ENCODE measurements at regions not wholly inside any gene's neighbourhood (a gene's known extent, or its start where the extent isn't known, plus 50 kb on each side); places are given as distances from the start of the nearest gene placed in this dataset.

GRCh38 chr3:66756468-66757036 is 241.6 kb upstream of the KBTBD8 start:
- Histone ChIP-seq H3K36me3 (no peaks in the 10 kb centered on the region), H3K27ac (no peak overlapping the region), H3K9me3 (no peaks in the 10 kb centered on the region), H3K4me1 (no peaks in the 10 kb centered on the region), H3K4me3 (no peak overlapping the region), H3K27me3 (no peaks in the 10 kb centered on the region)
- DNase-seq (ENCODE audit: extremely low spot score in 2 of 2), result no peak
- intact Hi-C loops (cut with DNase I), result no loop called here
- TF ChIP-seq POLR2A (IDR thresholded peaks at IDR 0.05) (no peak), POLR2AphosphoS5 (IDR thresholded peaks at IDR 0.05; ENCODE audit: insufficient read depth in 1 of 2, low read depth in 1 of 2) (no peak)
- TF ChIP-seq, protein P1, sequence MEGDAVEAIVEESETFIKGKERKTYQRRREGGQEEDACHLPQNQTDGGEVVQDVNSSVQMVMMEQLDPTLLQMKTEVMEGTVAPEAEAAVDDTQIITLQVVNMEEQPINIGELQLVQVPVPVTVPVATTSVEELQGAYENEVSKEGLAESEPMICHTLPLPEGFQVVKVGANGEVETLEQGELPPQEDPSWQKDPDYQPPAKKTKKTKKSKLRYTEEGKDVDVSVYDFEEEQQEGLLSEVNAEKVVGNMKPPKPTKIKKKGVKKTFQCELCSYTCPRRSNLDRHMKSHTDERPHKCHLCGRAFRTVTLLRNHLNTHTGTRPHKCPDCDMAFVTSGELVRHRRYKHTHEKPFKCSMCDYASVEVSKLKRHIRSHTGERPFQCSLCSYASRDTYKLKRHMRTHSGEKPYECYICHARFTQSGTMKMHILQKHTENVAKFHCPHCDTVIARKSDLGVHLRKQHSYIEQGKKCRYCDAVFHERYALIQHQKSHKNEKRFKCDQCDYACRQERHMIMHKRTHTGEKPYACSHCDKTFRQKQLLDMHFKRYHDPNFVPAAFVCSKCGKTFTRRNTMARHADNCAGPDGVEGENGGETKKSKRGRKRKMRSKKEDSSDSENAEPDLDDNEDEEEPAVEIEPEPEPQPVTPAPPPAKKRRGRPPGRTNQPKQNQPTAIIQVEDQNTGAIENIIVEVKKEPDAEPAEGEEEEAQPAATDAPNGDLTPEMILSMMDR (IDR thresholded peaks at IDR 0.05), result no peak

DNA sequence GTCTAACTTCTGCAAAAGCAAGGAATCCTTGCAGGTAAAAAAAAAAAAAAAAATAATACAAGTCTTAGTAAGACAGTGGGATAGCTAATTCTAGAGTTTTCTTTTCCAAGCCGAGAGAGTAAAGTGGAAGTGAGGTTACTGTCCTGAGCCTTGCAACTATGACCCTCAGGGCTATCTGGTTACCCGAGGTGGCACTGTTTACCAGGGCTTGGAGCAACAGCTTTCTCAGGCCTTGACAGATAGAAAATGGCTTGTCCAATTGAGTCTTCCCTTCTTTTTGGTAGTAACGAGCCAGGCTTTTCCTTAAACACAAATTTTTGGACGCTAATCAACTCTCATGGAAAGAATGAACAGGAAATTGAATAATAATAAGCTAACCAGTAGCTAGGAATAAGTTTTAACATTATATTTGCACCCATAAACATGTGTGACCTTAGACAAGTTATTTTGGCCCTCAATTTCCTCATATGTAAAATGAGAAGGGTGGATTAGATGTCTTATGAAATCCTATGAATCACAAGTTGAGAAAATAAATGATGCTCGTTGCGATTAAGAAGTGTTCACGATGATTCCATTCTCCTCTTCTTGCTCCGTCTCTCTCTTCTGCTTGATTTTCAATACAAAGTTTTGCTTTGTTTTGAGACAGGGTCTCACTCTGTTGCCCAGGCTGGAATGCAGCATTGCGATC is 236.9 kb upstream of the KBTBD8 start:
- Histone ChIP-seq H3K27ac (no peak overlapping the region), H3K27me3 (no peaks in the 10 kb centered on the region), H3K36me3 (no peaks in the 10 kb centered on the region), H3K4me3 (no peak overlapping the region), H3K9me3 (no peaks in the 10 kb centered on the region), H3K4me1 (peaks cover 13% of the 10 kb centered on the region)
- TF ChIP-seq POLR2A (IDR thresholded peaks at IDR 0.05) (no peak), POLR2AphosphoS5 (IDR thresholded peaks at IDR 0.05; ENCODE audit: insufficient read depth in 1 of 2, low read depth in 1 of 2) (no peak)
- TF ChIP-seq, protein P1 (IDR thresholded peaks at IDR 0.05), result no peak
- intact Hi-C loops (cut with DNase I), result no loop called here
- DNase-seq (ENCODE audit: extremely low spot score in 2 of 2), result no peak

GRCh38 chr3:66762916-66763693 is 235.0 kb upstream of the KBTBD8 start:
- no peaks in the 10 kb centered on the region for H3K9me3 ChIP-seq
- peak in 1 of 2 donors; percentile 93 for DNase-seq (ENCODE audit: extremely low spot score in 2 of 2)
- H3K4me3 ChIP-seq, result no peak overlapping the region
- H3K27me3 ChIP-seq, result no peaks in the 10 kb centered on the region
- TF ChIP-seq POLR2AphosphoS5 (IDR thresholded peaks at IDR 0.05; ENCODE audit: insufficient read depth in 1 of 2, low read depth in 1 of 2), result peak; percentile 22 to 74
- no peak for TF ChIP-seq POLR2A (IDR thresholded peaks at IDR 0.05)
- H3K27ac ChIP-seq, result no peak overlapping the region
- peaks cover 13% of the 10 kb centered on the region for H3K4me1 ChIP-seq
- no peaks in the 10 kb centered on the region for H3K36me3 ChIP-seq
- intact Hi-C loops (cut with DNase I), result no loop called here

DNA sequence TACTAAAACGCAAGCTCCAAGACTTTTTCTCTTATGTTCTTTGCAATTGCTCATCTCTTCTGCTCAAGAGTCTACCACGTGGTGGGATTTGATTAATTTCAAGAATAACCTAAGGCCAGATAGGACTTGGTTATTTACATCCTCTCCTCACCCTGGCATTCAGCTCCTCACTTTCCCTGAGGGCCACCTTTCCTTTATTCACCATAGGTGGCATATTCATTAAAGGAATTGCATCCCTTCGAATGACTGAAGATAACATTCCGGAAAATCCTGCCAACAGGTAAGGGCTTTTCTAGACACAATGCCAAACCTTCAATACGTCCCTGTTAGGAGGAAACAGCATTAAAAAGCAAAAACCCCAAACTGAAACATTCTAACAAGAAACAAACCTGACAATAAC is 220.0 kb upstream of the KBTBD8 start:
- H3K27me3 ChIP-seq, result no peaks in the 10 kb centered on the region
- no peaks in the 10 kb centered on the region for H3K4me1 ChIP-seq
- H3K4me3 ChIP-seq, result no peak overlapping the region
- TF ChIP-seq POLR2A (IDR thresholded peaks at IDR 0.05) (no peak), POLR2AphosphoS5 (IDR thresholded peaks at IDR 0.05; ENCODE audit: insufficient read depth in 1 of 2, low read depth in 1 of 2) (no peak)
- TF ChIP-seq, protein P1 (IDR thresholded peaks at IDR 0.05), result no peak
- no peak for DNase-seq (ENCODE audit: extremely low spot score in 2 of 2)
- H3K36me3 ChIP-seq, result no peaks in the 10 kb centered on the region
- intact Hi-C loops (cut with DNase I), result no loop called here
- no peaks in the 10 kb centered on the region for H3K9me3 ChIP-seq
- no peak overlapping the region for H3K27ac ChIP-seq

- no peaks in the 10 kb centered on the region for H3K4me1 ChIP-seq
- no peak overlapping the region for H3K27ac ChIP-seq
- no peaks in the 10 kb centered on the region for H3K9me3 ChIP-seq
- TF ChIP-seq POLR2A (IDR thresholded peaks at IDR 0.05) (no peak), POLR2AphosphoS5 (IDR thresholded peaks at IDR 0.05; ENCODE audit: insufficient read depth in 1 of 2, low read depth in 1 of 2) (no peak)
- TF ChIP-seq, protein P1 (IDR thresholded peaks at IDR 0.05), result no peak
- no peaks in the 10 kb centered on the region for H3K36me3 ChIP-seq
- no peak overlapping the region for H3K4me3 ChIP-seq
- no peaks in the 10 kb centered on the region for H3K27me3 ChIP-seq
- intact Hi-C loops (cut with DNase I), result no loop called here
- no peak for DNase-seq (ENCODE audit: extremely low spot score in 2 of 2)
These were observed 219.3 kb upstream of the KBTBD8 start for GRCh38 chr3:66778777-66779176.
